ENCODE measurements at regions not wholly inside any gene's neighbourhood (a gene's known extent, or its start where the extent isn't known, plus 50 kb on each side); places are given as distances from the start of the nearest gene placed in this dataset.

- TF ChIP-seq PPARA (CRISPR knock-in tag; IDR thresholded peaks at IDR 0.05; ENCODE audit: borderline replicate concordance) (no peak), ISL1 (CRISPR knock-in tag; IDR thresholded peaks at IDR 0.05) (no peak), TOX (CRISPR knock-in tag; IDR thresholded peaks at IDR 0.05; ENCODE audit: borderline replicate concordance) (no peak), ZNF565 (CRISPR knock-in tag; conservative IDR thresholded peaks at IDR 0.05; ENCODE audit: low read depth) (no peak), SNAI2 (CRISPR knock-in tag; IDR thresholded peaks at IDR 0.05) (no peak), TCF4 (CRISPR knock-in tag; IDR thresholded peaks at IDR 0.05; ENCODE audit: borderline replicate concordance) (no peak), RARB (CRISPR knock-in tag; IDR thresholded peaks at IDR 0.05) (no peak), ZFP3 (CRISPR knock-in tag; IDR thresholded peaks at IDR 0.05) (no peak), ZNF70 (CRISPR knock-in tag; IDR thresholded peaks at IDR 0.05) (no peak), OSR1 (CRISPR knock-in tag; IDR thresholded peaks at IDR 0.05) (no peak), ZNF8 (CRISPR knock-in tag; IDR thresholded peaks at IDR 0.05) (no peak), ESRRG (CRISPR knock-in tag; IDR thresholded peaks at IDR 0.05) (no peak), CREB5 (CRISPR knock-in tag; IDR thresholded peaks at IDR 0.05; ENCODE audit: low read depth) (no peak), POU6F1 (CRISPR knock-in tag; IDR thresholded peaks at IDR 0.05; ENCODE audit: borderline replicate concordance, low read depth) (no peak), ARNTL (CRISPR knock-in tag; IDR thresholded peaks at IDR 0.05; ENCODE audit: borderline replicate concordance, low read depth) (no peak)
- TF ChIP-seq, protein P1, sequence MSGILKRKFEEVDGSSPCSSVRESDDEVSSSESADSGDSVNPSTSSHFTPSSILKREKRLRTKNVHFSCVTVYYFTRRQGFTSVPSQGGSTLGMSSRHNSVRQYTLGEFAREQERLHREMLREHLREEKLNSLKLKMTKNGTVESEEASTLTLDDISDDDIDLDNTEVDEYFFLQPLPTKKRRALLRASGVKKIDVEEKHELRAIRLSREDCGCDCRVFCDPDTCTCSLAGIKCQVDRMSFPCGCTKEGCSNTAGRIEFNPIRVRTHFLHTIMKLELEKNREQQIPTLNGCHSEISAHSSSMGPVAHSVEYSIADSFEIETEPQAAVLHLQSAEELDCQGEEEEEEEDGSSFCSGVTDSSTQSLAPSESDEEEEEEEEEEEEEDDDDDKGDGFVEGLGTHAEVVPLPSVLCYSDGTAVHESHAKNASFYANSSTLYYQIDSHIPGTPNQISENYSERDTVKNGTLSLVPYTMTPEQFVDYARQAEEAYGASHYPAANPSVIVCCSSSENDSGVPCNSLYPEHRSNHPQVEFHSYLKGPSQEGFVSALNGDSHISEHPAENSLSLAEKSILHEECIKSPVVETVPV (CRISPR knock-in tag; IDR thresholded peaks at IDR 0.05) = no peak
- ATAC-seq = no peak
Measured at GRCh38 chr6:167738386-167738785, 88.3 kb upstream of the AFDN start.

DNA sequence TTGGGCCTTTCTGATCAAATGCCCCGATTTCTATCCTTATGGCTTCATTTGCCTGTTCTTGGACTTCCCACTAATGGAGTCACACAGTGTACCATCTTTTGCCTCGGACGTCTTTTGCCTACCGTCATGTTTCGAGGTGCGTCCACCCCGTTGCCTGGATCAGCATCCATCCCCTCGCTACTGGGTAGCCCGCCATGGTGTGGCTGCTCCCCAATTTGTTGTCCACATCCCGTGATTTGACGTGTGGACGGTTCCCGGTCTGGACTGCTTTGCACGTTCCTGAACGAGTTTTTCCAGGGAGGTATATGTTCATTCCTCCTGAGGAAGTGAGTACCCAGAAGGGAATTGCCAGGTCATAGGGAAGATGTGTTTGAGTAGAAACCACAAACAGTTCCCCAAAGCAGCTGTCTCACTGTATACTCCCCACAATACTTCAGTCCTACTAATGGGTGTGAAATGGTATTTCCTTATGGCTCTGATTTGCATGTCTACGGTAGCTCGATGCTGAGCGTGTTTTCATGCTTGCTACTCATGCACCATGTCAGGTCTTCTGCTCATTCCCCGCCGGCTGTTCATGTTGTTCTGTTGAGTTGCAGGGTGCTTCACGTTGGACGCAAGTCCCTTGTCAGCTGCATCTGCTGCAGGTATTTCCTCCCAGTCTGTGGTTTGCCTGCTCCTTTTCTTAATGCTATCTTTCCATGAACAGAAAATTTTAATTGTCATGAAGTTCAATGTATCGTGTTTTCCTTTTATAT is 86.8 kb upstream of the AFDN start:
- TF ChIP-seq ZNF8 (CRISPR knock-in tag; IDR thresholded peaks at IDR 0.05) = no peak
- TF ChIP-seq OSR1 (CRISPR knock-in tag; IDR thresholded peaks at IDR 0.05) = no peak
- TF ChIP-seq PATZ1 (CRISPR knock-in tag; IDR thresholded peaks at IDR 0.05; ENCODE audit: borderline replicate concordance) = no peak
- TF ChIP-seq ZC3H10 (CRISPR knock-in tag; IDR thresholded peaks at IDR 0.05) = no peak
- no peak for TF ChIP-seq ZNF565 (CRISPR knock-in tag; conservative IDR thresholded peaks at IDR 0.05; ENCODE audit: low read depth)
- TF ChIP-seq, protein P2, sequence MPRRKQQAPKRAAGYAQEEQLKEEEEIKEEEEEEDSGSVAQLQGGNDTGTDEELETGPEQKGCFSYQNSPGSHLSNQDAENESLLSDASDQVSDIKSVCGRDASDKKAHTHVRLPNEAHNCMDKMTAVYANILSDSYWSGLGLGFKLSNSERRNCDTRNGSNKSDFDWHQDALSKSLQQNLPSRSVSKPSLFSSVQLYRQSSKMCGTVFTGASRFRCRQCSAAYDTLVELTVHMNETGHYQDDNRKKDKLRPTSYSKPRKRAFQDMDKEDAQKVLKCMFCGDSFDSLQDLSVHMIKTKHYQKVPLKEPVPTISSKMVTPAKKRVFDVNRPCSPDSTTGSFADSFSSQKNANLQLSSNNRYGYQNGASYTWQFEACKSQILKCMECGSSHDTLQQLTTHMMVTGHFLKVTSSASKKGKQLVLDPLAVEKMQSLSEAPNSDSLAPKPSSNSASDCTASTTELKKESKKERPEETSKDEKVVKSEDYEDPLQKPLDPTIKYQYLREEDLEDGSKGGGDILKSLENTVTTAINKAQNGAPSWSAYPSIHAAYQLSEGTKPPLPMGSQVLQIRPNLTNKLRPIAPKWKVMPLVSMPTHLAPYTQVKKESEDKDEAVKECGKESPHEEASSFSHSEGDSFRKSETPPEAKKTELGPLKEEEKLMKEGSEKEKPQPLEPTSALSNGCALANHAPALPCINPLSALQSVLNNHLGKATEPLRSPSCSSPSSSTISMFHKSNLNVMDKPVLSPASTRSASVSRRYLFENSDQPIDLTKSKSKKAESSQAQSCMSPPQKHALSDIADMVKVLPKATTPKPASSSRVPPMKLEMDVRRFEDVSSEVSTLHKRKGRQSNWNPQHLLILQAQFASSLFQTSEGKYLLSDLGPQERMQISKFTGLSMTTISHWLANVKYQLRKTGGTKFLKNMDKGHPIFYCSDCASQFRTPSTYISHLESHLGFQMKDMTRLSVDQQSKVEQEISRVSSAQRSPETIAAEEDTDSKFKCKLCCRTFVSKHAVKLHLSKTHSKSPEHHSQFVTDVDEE (CRISPR knock-in tag; IDR thresholded peaks at IDR 0.05) = no peak
- TF ChIP-seq PPARA (CRISPR knock-in tag; IDR thresholded peaks at IDR 0.05; ENCODE audit: borderline replicate concordance) = no peak
- TF ChIP-seq ARNTL (CRISPR knock-in tag; IDR thresholded peaks at IDR 0.05; ENCODE audit: borderline replicate concordance, low read depth) = no peak
- no peak for TF ChIP-seq TOX (CRISPR knock-in tag; IDR thresholded peaks at IDR 0.05; ENCODE audit: borderline replicate concordance)
- no peak for TF ChIP-seq ZNF70 (CRISPR knock-in tag; IDR thresholded peaks at IDR 0.05)
- no peak for TF ChIP-seq SNAI2 (CRISPR knock-in tag; IDR thresholded peaks at IDR 0.05)
- no peak for TF ChIP-seq ZFP3 (CRISPR knock-in tag; IDR thresholded peaks at IDR 0.05)
- no peak for TF ChIP-seq TCF4 (CRISPR knock-in tag; IDR thresholded peaks at IDR 0.05; ENCODE audit: borderline replicate concordance)
- TF ChIP-seq RARB (CRISPR knock-in tag; IDR thresholded peaks at IDR 0.05) = no peak
- TF ChIP-seq CREB5 (CRISPR knock-in tag; IDR thresholded peaks at IDR 0.05; ENCODE audit: low read depth) = no peak
- no peak for ATAC-seq

All from SK-N-SH treated with all-trans-retinoic acid at 6 μM for 48 hours (cell line).